Peyer's patch (tissue), 4 donors: ENCODE measurements at regions not wholly inside any gene's neighbourhood (a gene's known extent, or its start where the extent isn't known, plus 50 kb on each side); places are given as distances from the start of the nearest gene placed in this dataset.

Source experiments
- POLR2A ChIP-seq, 2 donors: fragments of 450-650 bp; IDR thresholded peaks; one replicate each; pipeline ENCODE4 v1.5.1; 2017; ENCODE audit warnings: antibody characterized with exemption in 2 of 2, mild to moderate bottlenecking in 2 of 2, moderate library complexity in 2 of 2
- TF ChIP-seq, protein P1 (sequence below), 6 experiments: fragments of 450-650 bp in 4 of 6; fragments of 200-600 bp in 2 of 6; sonication (generic) in 1 of 6; IDR thresholded peaks; one replicate each; pipeline ENCODE4 v1.5.1; 2017 to 2019; ENCODE audit warnings: antibody characterized with exemption in 6 of 6, mild to moderate bottlenecking in 3 of 6, moderate library complexity in 1 of 6

DNA sequence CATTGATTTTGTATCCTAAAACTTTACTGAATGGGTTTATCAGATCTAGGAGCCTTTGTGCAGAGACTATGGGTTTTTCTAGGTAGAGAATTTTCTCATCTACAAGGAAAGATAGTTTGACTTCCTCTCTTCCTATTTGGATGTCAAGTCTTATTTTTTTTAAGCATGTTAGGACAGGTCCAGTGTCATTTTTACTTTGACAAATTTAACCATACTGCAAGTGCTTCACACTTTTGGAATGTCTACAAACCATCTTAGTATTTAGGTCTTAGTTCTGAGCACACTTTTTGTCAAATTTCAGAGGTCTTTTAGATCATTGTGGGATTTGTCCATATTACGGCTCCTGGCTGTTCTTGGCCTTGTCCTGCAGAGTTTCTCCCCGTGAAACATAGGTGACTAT lies 715.2 kb upstream of the RAG2 start:
- TF ChIP-seq, protein P1, sequence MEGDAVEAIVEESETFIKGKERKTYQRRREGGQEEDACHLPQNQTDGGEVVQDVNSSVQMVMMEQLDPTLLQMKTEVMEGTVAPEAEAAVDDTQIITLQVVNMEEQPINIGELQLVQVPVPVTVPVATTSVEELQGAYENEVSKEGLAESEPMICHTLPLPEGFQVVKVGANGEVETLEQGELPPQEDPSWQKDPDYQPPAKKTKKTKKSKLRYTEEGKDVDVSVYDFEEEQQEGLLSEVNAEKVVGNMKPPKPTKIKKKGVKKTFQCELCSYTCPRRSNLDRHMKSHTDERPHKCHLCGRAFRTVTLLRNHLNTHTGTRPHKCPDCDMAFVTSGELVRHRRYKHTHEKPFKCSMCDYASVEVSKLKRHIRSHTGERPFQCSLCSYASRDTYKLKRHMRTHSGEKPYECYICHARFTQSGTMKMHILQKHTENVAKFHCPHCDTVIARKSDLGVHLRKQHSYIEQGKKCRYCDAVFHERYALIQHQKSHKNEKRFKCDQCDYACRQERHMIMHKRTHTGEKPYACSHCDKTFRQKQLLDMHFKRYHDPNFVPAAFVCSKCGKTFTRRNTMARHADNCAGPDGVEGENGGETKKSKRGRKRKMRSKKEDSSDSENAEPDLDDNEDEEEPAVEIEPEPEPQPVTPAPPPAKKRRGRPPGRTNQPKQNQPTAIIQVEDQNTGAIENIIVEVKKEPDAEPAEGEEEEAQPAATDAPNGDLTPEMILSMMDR (IDR thresholded peaks at IDR 0.05): no peak
- TF ChIP-seq POLR2A (IDR thresholded peaks at IDR 0.05): no peak
